ENCODE measurements at regions not wholly inside any gene's neighbourhood (a gene's known extent, or its start where the extent isn't known, plus 50 kb on each side); places are given as distances from the start of the nearest gene placed in this dataset.
"Not testable (repeated sequence)": the region's sequence is repeated elsewhere in the genome, so short reads cannot be mapped to it uniquely, and the experiment has no call there.

GRCh38 chr1:55298167-55298894, 83.2 kb upstream of the USP24 start:
- no peak for DNase-seq

GRCh38 chr1:55296247-55296646, 81.1 kb upstream of the USP24 start:
- not testable (repeated sequence) for DNase-seq

- no peak for DNase-seq
Observed at GRCh38 chr1:55289614-55290013, 74.5 kb upstream of the USP24 start.

GRCh38 chr1:55289042-55289441, 73.9 kb upstream of the USP24 start:
- DNase-seq = no peak

GRCh38 chr1:55288245-55288644, 73.1 kb upstream of the USP24 start:
- DNase-seq = no peak

GRCh38 chr1:55287723-55288122, 72.6 kb upstream of the USP24 start:
- DNase-seq = no peak

GRCh38 chr1:55286856-55287602, 71.9 kb upstream of the USP24 start:
- no peak for DNase-seq

GRCh38 chr1:55285834-55286233, 70.7 kb upstream of the USP24 start:
- DNase-seq = no peak

- DNase-seq = peak; percentile 13
Observed at GRCh38 chr1:55284856-55285255, 69.7 kb upstream of the USP24 start.

GRCh38 chr1:55282058-55282457, 66.9 kb upstream of the USP24 start:
- DNase-seq = no peak

GRCh38 chr1:55280731-55281130, 65.6 kb upstream of the USP24 start:
- no peak for DNase-seq

- no peak for DNase-seq
Observed at GRCh38 chr1:55279627-55280026, 64.5 kb upstream of the USP24 start.

GRCh38 chr1:55278378-55278777, 63.2 kb upstream of the USP24 start:
- no peak for DNase-seq

- peak; percentile 83 for DNase-seq
Observed at GRCh38 chr1:55277377-55278130, 62.4 kb upstream of the USP24 start.

GRCh38 chr1:55276671-55277376, 61.7 kb upstream of the USP24 start:
- no peak for DNase-seq

- DNase-seq = no peak
Observed at GRCh38 chr1:55275941-55276341, 60.8 kb upstream of the USP24 start.

- DNase-seq = no peak
Observed at GRCh38 chr1:55275151-55275748, 60.1 kb upstream of the USP24 start.

- no peak for DNase-seq
Observed at GRCh38 chr1:55272994-55273393, 57.8 kb upstream of the USP24 start.

All from activated CD4-positive, alpha-beta T cell treated with anti-CD3 and anti-CD28 coated beads, Interleukin-10, Interleukin-2, amounts not matched to agents 100 ng/mL and 50 ng/mL, durations not matched to agents 16 hours and 8 hours (primary cell).